GM12878 (cell line): ENCODE measurements at regions not wholly inside any gene's neighbourhood (a gene's known extent, or its start where the extent isn't known, plus 50 kb on each side); places are given as distances from the start of the nearest gene placed in this dataset.

Experiments
- BACH1 ChIP-seq: fragments of 450-650 bp; IDR thresholded peaks from 2 replicates; pipeline ENCODE4 v1.6.1; 2017; ENCODE audit warnings: mild to moderate bottlenecking, borderline replicate concordance
- LARP7 ChIP-seq: fragments of 450-650 bp; IDR thresholded peaks from 2 replicates; pipeline ENCODE4 v1.6.1; 2017; ENCODE audit warnings: mild to moderate bottlenecking
- RAD21 ChIP-seq: IDR thresholded peaks from 2 replicates; pipeline ENCODE4 v1.6.1; 2011; ENCODE audit warnings: mild to moderate bottlenecking, low read depth, low read length, moderate library complexity; ENCODE audit not compliant: insufficient read depth
- RFX5 ChIP-seq: IDR thresholded peaks from 2 replicates; pipeline ENCODE4 v1.6.1; 2011; ENCODE audit warnings: low read depth, low read length, improper control_type of control experiment
- TAF1 ChIP-seq: IDR thresholded peaks from 2 replicates; pipeline ENCODE4 v1.6.1; 2011; ENCODE audit warnings: mild to moderate bottlenecking, low read depth, low read length, borderline replicate concordance
- ZNF384 ChIP-seq: IDR thresholded peaks from 2 replicates; pipeline ENCODE4 v1.6.1; 2012; ENCODE audit warnings: low read depth, mild to moderate bottlenecking, low read length, improper control_type of control experiment, borderline replicate concordance

DNA sequence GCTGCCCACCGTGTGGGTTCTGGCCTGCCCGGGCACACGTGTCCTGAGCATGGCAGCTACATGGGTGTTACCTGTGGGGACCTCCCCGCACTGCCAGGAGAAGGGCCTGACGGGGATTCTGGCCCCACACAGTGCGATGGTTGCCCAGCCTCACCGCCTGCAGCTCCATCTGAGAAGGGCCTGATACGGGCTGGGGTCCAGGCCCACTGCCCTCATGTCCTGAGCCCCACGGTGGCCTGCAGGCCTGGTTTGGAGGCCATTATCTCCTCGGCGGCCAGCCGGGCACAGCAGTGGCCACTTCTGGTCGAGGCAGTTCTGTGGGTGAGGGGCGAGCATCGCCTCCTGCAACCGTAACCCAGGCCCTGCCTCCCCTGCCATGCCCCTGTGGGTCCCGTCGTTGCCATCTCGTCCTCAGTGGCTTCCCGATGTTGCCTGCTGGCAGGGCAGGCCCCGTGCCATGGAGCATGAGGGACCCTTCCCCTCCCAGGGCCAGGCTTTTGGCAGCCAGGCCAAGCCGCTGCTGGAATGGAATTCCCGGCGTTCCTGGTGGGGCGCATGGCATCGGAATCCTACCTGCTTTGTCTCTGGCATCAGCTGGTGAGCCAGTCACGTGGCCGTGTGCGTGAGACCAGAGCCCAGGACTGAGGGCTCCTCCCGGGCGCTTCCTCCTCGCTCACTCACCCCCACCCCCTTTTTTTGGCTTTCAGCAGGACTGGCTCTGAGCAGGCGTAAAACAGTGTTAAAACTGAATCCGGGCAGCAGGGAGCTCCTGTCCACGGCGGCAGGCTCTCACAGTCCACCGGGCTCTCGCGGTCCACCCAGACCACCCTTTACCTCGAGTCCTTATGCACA lies 71.9 kb upstream of the PPARA start:
- TF ChIP-seq BACH1: no peak
- no peak for TF ChIP-seq ZNF384
- no peak for TF ChIP-seq TAF1
- TF ChIP-seq RAD21: no peak
- TF ChIP-seq LARP7: no peak
- no peak for TF ChIP-seq RFX5
